CD14-positive monocyte (primary cell): ENCODE measurements at regions not wholly inside any gene's neighbourhood (a gene's known extent, or its start where the extent isn't known, plus 50 kb on each side); places are given as distances from the start of the nearest gene placed in this dataset.

ENCODE experiments used
- DNase-seq, 3 donors: peaks; one replicate each; pipeline ENCODE4 v3.0.0-alpha.2; 2011 to 2022
- H2AFZ ChIP-seq: 2 replicates; pipeline ENCODE4 v1.6.0; 2012; ENCODE audit warnings: mild to moderate bottlenecking, low read depth, low read length, inconsistent platforms; ENCODE audit not compliant: insufficient read depth, poor library complexity, severe bottlenecking
- H3K27ac ChIP-seq, 2 donors: 1 replicate in 1 of 2; 2 replicates in 1 of 2; pipeline ENCODE4 v1.5.1; 2012 to 2013; ENCODE audit warnings: low read length in 2 of 2, control low read depth in 1 of 2, inconsistent platforms in 1 of 2, low read depth in 1 of 2, mild to moderate bottlenecking in 1 of 2
- H3K27me3 ChIP-seq, 2 donors: one replicate each; pipeline versions ENCODE4 v1.6.0 to v1.6.1; 2011 to 2013; ENCODE audit warnings: low read length in 2 of 2; ENCODE audit not compliant: control insufficient read depth in 2 of 2, insufficient read depth in 2 of 2
- H3K36me3 ChIP-seq, 2 donors: replicated peaks in 1 of 2; 1 replicate in 1 of 2; 2 replicates in 1 of 2; pipeline versions ENCODE4 v1.5.1 to v1.6.1; 2012 to 2013; ENCODE audit warnings: low read length in 2 of 2, control low read depth in 1 of 2, inconsistent platforms in 1 of 2, mild to moderate bottlenecking in 1 of 2; ENCODE audit not compliant: insufficient read depth in 2 of 2, control insufficient read depth in 1 of 2
- H3K4me1 ChIP-seq, 2 donors: 1 replicate in 1 of 2; 2 replicates in 1 of 2; pipeline versions ENCODE4 v1.5.1 to v1.6.1; 2012 to 2013; ENCODE audit warnings: low read length in 2 of 2, control low read depth in 1 of 2, inconsistent platforms in 1 of 2, mild to moderate bottlenecking in 1 of 2, moderate library complexity in 1 of 2; ENCODE audit not compliant: insufficient read depth in 2 of 2, control insufficient read depth in 1 of 2
- H3K4me2 ChIP-seq: replicated peaks from 2 replicates; pipeline ENCODE3; 2012; ENCODE audit warnings: low read length, moderate library complexity, mild to moderate bottlenecking; ENCODE audit not compliant: poor library complexity, severe bottlenecking; ENCODE audit errors: extremely low read depth
- H3K4me3 ChIP-seq, 3 experiments: fragments of 200-600 bp in 1 of 3; sonication (generic) in 1 of 3; replicated peaks in 1 of 3; 1 replicate in 2 of 3; 2 replicates in 1 of 3; pipeline ENCODE4 v1.5.1; 2011 to 2013; ENCODE audit warnings: low read length in 3 of 3, mild to moderate bottlenecking in 3 of 3, control low read depth in 2 of 3, low read depth in 2 of 3, inconsistent platforms in 1 of 3, moderate library complexity in 1 of 3
- H3K79me2 ChIP-seq: 2 replicates; pipeline ENCODE4 v1.6.0; 2012; ENCODE audit warnings: mild to moderate bottlenecking, control low read depth, inconsistent platforms, low read length, moderate library complexity; ENCODE audit not compliant: insufficient read depth
- H3K9ac ChIP-seq: 2 replicates; pipeline ENCODE4 v1.6.0; 2017; ENCODE audit warnings: low read length, mild to moderate bottlenecking; ENCODE audit not compliant: insufficient read depth, poor library complexity, severe bottlenecking
- H3K9me3 ChIP-seq, 2 donors: replicated peaks in 1 of 2; 1 replicate in 1 of 2; 2 replicates in 1 of 2; pipeline versions ENCODE4 v1.5.1 to v1.6.1; 2012 to 2013; ENCODE audit warnings: low read length in 2 of 2, control low read depth in 1 of 2; ENCODE audit not compliant: control insufficient read depth in 1 of 2, insufficient read depth in 1 of 2
- H4K20me1 ChIP-seq: 2 replicates; pipeline ENCODE4 v1.6.0; 2012; ENCODE audit warnings: mild to moderate bottlenecking, low read length, control low read depth, moderate library complexity; ENCODE audit not compliant: insufficient read depth
- H3K27ac Mint-ChIP-seq, 7 donors: one replicate each; pipeline ENCODE4 v1.8.0; 2020; ENCODE audit warnings: mild to moderate bottlenecking in 7 of 7, mixed read lengths in 7 of 7, moderate library complexity in 6 of 7, inconsistent platforms in 2 of 7
- H3K27me3 Mint-ChIP-seq, 3 donors: one replicate each; pipeline ENCODE4 v1.8.0; 2021 to 2022; ENCODE audit warnings: low read depth in 3 of 3, mild to moderate bottlenecking in 3 of 3, mixed read lengths in 3 of 3, moderate library complexity in 3 of 3, inconsistent platforms in 1 of 3
- H3K36me3 Mint-ChIP-seq, 2 donors: one replicate each; pipeline ENCODE4 v1.8.0; 2020; ENCODE audit warnings: mixed read lengths in 2 of 2, inconsistent platforms in 1 of 2, mild to moderate bottlenecking in 1 of 2
- H3K4me1 Mint-ChIP-seq: one replicate; pipeline ENCODE4 v1.8.0; 2020; ENCODE audit warnings: mild to moderate bottlenecking, mixed read lengths
- H3K4me3 Mint-ChIP-seq, 2 donors: one replicate each; pipeline ENCODE4 v1.8.0; 2020; ENCODE audit warnings: mild to moderate bottlenecking in 2 of 2, mixed read lengths in 2 of 2, moderate library complexity in 1 of 2
- H3K9me3 Mint-ChIP-seq, 7 donors: one replicate each; pipeline ENCODE4 v1.8.0; 2020 to 2022; ENCODE audit warnings: mixed read lengths in 7 of 7, mild to moderate bottlenecking in 6 of 7, moderate library complexity in 6 of 7, inconsistent platforms in 2 of 7
- CTCF ChIP-seq: fragments of 200-600 bp; IDR thresholded peaks from one replicate; pipeline ENCODE4 v1.8.0; 2022; ENCODE audit warnings: antibody characterized with exemption, mild to moderate bottlenecking
- WGBS: methylation state at CpG from one replicate; pipeline ENCODE4 v1.1.5; 2013; ENCODE audit warnings: missing lambda C conversion rate; ENCODE audit not compliant: insufficient coverage; 5-methylcytosine and 5-hydroxymethylcytosine counted together
- intact Hi-C, 2 donors: fragments of 100-400 bp; cut with micrococcal nuclease; formaldehyde crosslinking; loops; one replicate each; pipeline versions ENCODE4 v1.15.0 to v1.15.1; 2023

GRCh38 chr5:85545129-85545528 is 1072.6 kb upstream of the COX7C start:
- Histone ChIP-seq H3K79me2 (no peaks in the 10 kb centered on the region), H3K4me2 (no peak overlapping the region), H3K4me1 (no peaks in the 10 kb centered on the region), H2AFZ (no peak overlapping the region), H3K9me3 (peaks cover 8 to 16% of the 10 kb centered on the region in 2 donors), H3K9ac (no peak overlapping the region), H4K20me1 (no peaks in the 10 kb centered on the region), H3K4me3 (no peak overlapping the region), H3K27me3 (no peaks in the 10 kb centered on the region), H3K36me3 (no peaks in the 10 kb centered on the region), H3K27ac (no peak overlapping the region)
- Mint-ChIP-seq H3K27me3 (peaks cover 0 to 8% (median 2%) of the 10 kb centered on the region in 3 donors), H3K36me3 (no peaks in the 10 kb centered on the region), H3K9me3 (peaks cover 0 to 8% (median 5%) of the 10 kb centered on the region in 7 donors), H3K27ac (peak overlapping the region in 1 of 7 donors; percentile 43), H3K4me3 (no peak overlapping the region), H3K4me1 (no peaks in the 10 kb centered on the region)
- no peak for TF ChIP-seq CTCF
- DNase-seq, result no peak
- 58% methylated on average over 2 of the region's 2 CpGs for WGBS
- intact Hi-C loops, result no loop called here

- 95% methylated on average over 10 of the region's 10 CpGs for whole genome bisulfite sequencing
- no peak overlapping the region for H3K4me2 ChIP-seq
- no peaks in the 10 kb centered on the region for H3K36me3 ChIP-seq
- no peaks in the 10 kb centered on the region for H4K20me1 ChIP-seq
- Mint-ChIP-seq H3K36me3 (no peaks in the 10 kb centered on the region), H3K4me1 (no peaks in the 10 kb centered on the region), H3K27ac (no peak overlapping the region), H3K9me3 (peaks cover 2 to 15% (median 7%) of the 10 kb centered on the region in 7 donors), H3K4me3 (no peak overlapping the region), H3K27me3 (peaks cover 0 to 6% (median 2%) of the 10 kb centered on the region in 3 donors)
- no peaks in the 10 kb centered on the region for H3K79me2 ChIP-seq
- H3K9ac ChIP-seq, result no peak overlapping the region
- no peak for DNase-seq
- intact Hi-C loops, result no loop called here
- no peak overlapping the region for H3K27ac ChIP-seq
- no peak overlapping the region for H2AFZ ChIP-seq
- no peak overlapping the region for H3K4me3 ChIP-seq
- no peaks in the 10 kb centered on the region for H3K4me1 ChIP-seq
- TF ChIP-seq CTCF, result no peak
- H3K9me3 ChIP-seq, result peaks cover 24 to 26% of the 10 kb centered on the region in 2 donors
- H3K27me3 ChIP-seq, result no peaks in the 10 kb centered on the region
Measured at GRCh38 chr5:85549229-85549628, 1068.5 kb upstream of the COX7C start.
